Type B pancreatic cell (in vitro differentiated cells): ENCODE measurements at regions not wholly inside any gene's neighbourhood (a gene's known extent, or its start where the extent isn't known, plus 50 kb on each side); places are given as distances from the start of the nearest gene placed in this dataset.

Experiments
- DNase-seq: peaks from one replicate; pipeline ENCODE4 v3.0.0; 2021; ENCODE audit warnings: mixed read lengths; ENCODE audit not compliant: unreplicated experiment; ENCODE audit errors: extremely low spot score
- H3K27ac Mint-ChIP-seq: 2 replicates; pipeline ENCODE4 v1.8.0; 2021; ENCODE audit warnings: mild to moderate bottlenecking, mixed read lengths
- H3K27me3 Mint-ChIP-seq: 2 replicates; pipeline ENCODE4 v1.8.0; 2021; ENCODE audit warnings: mixed read lengths
- H3K36me3 Mint-ChIP-seq: 2 replicates; pipeline ENCODE4 v1.8.0; 2021; ENCODE audit warnings: mixed read lengths
- H3K4me1 Mint-ChIP-seq: one replicate; pipeline ENCODE4 v1.8.0; 2021; ENCODE audit warnings: mixed read lengths; ENCODE audit not compliant: unreplicated experiment
- H3K4me3 Mint-ChIP-seq: 2 replicates; pipeline ENCODE4 v1.8.0; 2021; ENCODE audit warnings: mild to moderate bottlenecking, mixed read lengths
- H3K9me3 Mint-ChIP-seq: 2 replicates; pipeline ENCODE4 v1.8.0; 2021; ENCODE audit warnings: mixed read lengths
- TF ChIP-seq, protein P1 (sequence below): fragments of 200-600 bp; sonication (generic); conservative IDR thresholded peaks from 2 replicates; pipeline ENCODE4 v1.5.0; 2021; ENCODE audit warnings: antibody characterized with exemption, mild to moderate bottlenecking

- Mint-ChIP-seq H3K4me3 (no peak overlapping the region), H3K4me1 (no peaks in the 10 kb centered on the region), H3K36me3 (no peaks in the 10 kb centered on the region), H3K9me3 (peaks cover 3% of the 10 kb centered on the region), H3K27ac (no peak overlapping the region), H3K27me3 (peaks cover 3% of the 10 kb centered on the region)
- TF ChIP-seq, protein P1, sequence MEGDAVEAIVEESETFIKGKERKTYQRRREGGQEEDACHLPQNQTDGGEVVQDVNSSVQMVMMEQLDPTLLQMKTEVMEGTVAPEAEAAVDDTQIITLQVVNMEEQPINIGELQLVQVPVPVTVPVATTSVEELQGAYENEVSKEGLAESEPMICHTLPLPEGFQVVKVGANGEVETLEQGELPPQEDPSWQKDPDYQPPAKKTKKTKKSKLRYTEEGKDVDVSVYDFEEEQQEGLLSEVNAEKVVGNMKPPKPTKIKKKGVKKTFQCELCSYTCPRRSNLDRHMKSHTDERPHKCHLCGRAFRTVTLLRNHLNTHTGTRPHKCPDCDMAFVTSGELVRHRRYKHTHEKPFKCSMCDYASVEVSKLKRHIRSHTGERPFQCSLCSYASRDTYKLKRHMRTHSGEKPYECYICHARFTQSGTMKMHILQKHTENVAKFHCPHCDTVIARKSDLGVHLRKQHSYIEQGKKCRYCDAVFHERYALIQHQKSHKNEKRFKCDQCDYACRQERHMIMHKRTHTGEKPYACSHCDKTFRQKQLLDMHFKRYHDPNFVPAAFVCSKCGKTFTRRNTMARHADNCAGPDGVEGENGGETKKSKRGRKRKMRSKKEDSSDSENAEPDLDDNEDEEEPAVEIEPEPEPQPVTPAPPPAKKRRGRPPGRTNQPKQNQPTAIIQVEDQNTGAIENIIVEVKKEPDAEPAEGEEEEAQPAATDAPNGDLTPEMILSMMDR = no peak
- DNase-seq = no peak
Measured at GRCh38 chr13:72415817-72416216, 311.6 kb downstream of the MZT1 start.

DNA sequence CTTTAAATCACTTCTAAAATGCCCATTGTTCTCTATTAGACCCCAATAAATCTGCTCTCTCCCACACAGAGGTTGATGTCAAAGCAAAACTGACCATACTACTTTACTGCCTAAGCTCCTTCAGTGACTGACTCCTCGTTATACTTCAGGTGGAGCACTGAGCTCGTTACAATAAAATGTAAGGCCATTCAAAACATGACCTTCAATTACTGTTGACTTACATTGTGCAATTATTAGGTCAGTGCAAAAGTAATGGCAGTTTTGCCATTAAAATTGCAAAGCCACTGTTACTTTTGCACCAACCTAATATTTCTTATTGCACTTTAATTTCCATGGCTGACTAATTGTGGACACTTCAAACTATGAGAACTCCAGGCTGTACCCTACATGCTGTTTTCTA, 314.9 kb downstream of the MZT1 start:
- H3K9me3 Mint-ChIP-seq = peaks cover 3% of the 10 kb centered on the region
- no peak overlapping the region for H3K4me3 Mint-ChIP-seq
- no peak for DNase-seq
- peaks cover 3% of the 10 kb centered on the region for H3K27me3 Mint-ChIP-seq
- TF ChIP-seq, protein P1 = no peak
- H3K4me1 Mint-ChIP-seq = no peaks in the 10 kb centered on the region
- H3K36me3 Mint-ChIP-seq = no peaks in the 10 kb centered on the region
- H3K27ac Mint-ChIP-seq = no peak overlapping the region

DNA sequence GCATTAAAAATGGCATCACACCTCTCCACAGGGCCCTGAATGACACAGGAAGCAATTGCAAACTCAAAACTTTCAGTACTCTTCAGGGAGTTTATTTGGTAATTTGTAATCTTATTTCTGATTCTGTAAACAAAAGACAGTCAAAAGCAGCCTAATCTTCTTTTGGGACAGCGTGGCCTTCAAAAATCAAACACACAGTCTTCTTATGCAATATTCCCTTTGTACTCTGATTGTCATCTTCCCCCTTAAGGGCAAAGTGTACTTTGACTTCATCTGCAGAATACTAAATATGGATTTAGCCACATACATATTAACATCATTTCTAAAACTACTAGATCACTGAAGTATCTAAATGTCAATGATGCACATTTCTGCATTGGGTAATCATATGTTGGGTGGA, 322.0 kb downstream of the MZT1 start:
- DNase-seq = no peak
- Mint-ChIP-seq H3K4me3 (no peak overlapping the region), H3K36me3 (no peaks in the 10 kb centered on the region), H3K27me3 (peaks cover 5% of the 10 kb centered on the region), H3K9me3 (no peaks in the 10 kb centered on the region), H3K27ac (no peak overlapping the region), H3K4me1 (no peaks in the 10 kb centered on the region)
- TF ChIP-seq, protein P1 = no peak

DNA sequence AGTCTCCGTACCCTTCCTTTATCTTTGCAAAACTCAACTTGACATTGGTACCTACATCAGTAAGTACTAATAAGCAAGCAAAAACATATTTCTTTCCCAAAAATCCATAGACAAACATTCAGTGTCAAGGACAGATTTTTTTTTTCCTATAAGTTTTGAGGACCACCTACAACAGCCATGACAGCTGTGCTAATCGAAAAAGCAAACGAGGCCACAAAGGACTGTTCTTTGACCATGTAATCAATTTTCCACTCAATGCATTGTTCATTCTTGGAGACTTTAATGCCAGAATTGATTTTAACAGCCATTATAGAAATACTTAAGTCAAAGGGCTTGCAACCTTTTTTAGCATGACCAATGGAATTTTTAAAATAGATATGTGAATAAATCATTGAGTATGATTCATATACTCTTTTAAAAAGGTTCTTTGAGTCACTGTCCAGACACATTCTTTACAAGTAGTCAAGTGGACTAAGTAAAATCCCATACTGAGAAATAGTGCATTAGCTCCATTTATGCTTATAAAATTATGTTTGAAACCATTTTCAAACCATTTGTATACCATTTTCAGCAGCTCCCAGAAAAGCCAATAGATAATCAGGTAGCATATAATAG, 323.9 kb downstream of the MZT1 start:
- Mint-ChIP-seq H3K4me1 (no peaks in the 10 kb centered on the region), H3K36me3 (no peaks in the 10 kb centered on the region), H3K4me3 (no peak overlapping the region), H3K27ac (no peak overlapping the region), H3K9me3 (no peaks in the 10 kb centered on the region), H3K27me3 (peaks cover 11% of the 10 kb centered on the region)
- DNase-seq = no peak
- TF ChIP-seq, protein P1 = no peak

GRCh38 chr13:72400856-72401255, 326.6 kb downstream of the MZT1 start:
- Mint-ChIP-seq H3K36me3 (no peaks in the 10 kb centered on the region), H3K4me1 (no peaks in the 10 kb centered on the region), H3K27me3 (peaks cover 11% of the 10 kb centered on the region), H3K9me3 (no peaks in the 10 kb centered on the region), H3K27ac (no peak overlapping the region), H3K4me3 (no peak overlapping the region)
- TF ChIP-seq, protein P1 = no peak
- no peak for DNase-seq

GRCh38 chr13:72399351-72399750, 328.1 kb downstream of the MZT1 start:
- H3K27me3 Mint-ChIP-seq = peaks cover 11% of the 10 kb centered on the region
- no peak for DNase-seq
- no peak overlapping the region for H3K4me3 Mint-ChIP-seq
- H3K4me1 Mint-ChIP-seq = no peaks in the 10 kb centered on the region
- H3K9me3 Mint-ChIP-seq = no peaks in the 10 kb centered on the region
- H3K36me3 Mint-ChIP-seq = no peaks in the 10 kb centered on the region
- TF ChIP-seq, protein P1 = no peak
- H3K27ac Mint-ChIP-seq = no peak overlapping the region
